ENCODE measurements at regions not wholly inside any gene's neighbourhood (a gene's known extent, or its start where the extent isn't known, plus 50 kb on each side); places are given as distances from the start of the nearest gene placed in this dataset.

DNA sequence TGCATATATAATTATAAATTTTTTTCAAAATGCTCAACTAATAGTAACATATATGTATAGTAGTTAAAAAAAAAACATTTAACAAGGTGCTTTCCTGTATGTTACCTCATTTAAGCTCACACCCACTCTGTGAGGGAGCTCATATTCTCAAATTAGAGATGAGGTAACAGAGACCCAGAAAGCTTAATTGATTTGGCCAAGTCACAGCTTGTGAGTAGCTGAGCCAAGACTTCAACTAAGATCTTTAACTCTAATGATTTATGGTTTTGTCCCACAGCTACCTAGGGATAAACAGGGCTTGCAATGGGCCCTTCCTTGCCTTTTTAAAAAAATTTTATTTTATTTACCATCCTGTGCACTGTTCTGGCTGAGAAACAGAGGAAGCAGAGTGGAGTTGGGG is 230.0 kb upstream of the GOLIM4 start:
- TF ChIP-seq, protein P1, sequence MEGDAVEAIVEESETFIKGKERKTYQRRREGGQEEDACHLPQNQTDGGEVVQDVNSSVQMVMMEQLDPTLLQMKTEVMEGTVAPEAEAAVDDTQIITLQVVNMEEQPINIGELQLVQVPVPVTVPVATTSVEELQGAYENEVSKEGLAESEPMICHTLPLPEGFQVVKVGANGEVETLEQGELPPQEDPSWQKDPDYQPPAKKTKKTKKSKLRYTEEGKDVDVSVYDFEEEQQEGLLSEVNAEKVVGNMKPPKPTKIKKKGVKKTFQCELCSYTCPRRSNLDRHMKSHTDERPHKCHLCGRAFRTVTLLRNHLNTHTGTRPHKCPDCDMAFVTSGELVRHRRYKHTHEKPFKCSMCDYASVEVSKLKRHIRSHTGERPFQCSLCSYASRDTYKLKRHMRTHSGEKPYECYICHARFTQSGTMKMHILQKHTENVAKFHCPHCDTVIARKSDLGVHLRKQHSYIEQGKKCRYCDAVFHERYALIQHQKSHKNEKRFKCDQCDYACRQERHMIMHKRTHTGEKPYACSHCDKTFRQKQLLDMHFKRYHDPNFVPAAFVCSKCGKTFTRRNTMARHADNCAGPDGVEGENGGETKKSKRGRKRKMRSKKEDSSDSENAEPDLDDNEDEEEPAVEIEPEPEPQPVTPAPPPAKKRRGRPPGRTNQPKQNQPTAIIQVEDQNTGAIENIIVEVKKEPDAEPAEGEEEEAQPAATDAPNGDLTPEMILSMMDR (IDR thresholded peaks at IDR 0.05): no peak
- TF ChIP-seq POLR2A (IDR thresholded peaks at IDR 0.05): no peak

All from adrenal gland (tissue), 5 donors.